UCSD-AML1 (cell line): ENCODE measurements at regions not wholly inside any gene's neighbourhood (a gene's known extent, or its start where the extent isn't known, plus 50 kb on each side); places are given as distances from the start of the nearest gene placed in this dataset.

Source experiments
- DNase-seq: peaks from one replicate; lab custom pipeline; 2025; ENCODE audit not compliant: unreplicated experiment; lab: John Stamatoyannopoulos, UW

DNA sequence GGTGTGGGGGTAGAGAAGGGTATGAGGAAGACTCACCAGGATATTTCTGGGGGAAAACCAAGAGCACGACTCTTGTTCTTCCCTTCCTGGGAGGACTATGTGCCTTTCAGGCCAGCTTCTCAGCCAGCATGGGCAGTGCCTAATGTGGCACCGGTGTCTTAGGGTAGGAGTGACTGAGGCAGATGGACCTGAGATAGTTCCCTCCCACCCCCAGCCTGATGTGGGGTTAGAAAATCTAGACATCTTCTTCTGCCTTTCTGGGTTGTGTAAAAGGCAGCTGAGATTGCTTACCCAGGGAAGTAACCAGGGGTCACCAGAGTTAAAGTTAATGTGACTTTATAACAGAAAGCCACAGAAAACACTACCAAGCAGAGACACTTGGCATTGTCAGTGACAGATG, 127.3 kb downstream of the TMA16 start:
- DNase-seq, result no peak

- DNase-seq, result no peak
Measured at GRCh38 chr4:163622379-163623035, 128.0 kb downstream of the TMA16 start.

DNA sequence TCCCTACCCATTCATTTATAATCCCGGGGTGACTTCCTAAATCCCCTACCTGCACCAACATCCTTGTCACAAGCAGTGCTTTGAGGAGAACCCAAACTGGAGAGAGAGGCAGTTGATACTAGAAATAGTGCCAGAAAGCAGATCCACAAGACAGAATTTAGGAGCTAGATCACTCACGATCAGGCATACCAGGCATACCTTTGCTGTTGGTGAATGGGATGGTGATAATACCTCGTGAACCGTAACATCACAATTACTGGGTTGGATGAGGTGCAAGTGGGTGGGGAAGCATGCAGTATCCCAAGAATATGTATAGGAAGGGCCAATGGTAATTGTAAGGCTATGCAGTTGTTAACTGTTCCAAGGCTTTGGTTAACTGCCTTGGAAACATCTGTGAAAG, 129.3 kb downstream of the TMA16 start:
- DNase-seq, result no peak

DNA sequence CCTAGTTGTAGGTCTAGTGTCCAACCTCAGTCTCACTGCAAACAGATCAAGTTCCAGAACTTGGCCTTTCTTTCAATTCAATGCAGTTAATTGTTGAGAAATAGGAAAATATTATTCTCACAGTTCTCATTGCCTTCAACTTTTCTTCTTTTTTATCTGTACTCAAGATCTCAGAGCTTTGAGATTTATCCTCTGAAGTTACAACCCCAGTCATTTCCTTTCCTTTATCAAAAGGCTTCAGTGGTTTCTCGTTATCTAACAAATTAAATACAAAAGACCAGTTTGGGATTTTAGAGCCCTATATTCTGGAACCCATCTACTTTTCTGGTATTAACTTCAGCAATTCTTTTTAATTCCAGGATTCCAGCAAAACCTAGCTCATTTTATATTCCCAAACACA, 130.2 kb downstream of the TMA16 start:
- no peak for DNase-seq

- no peak for DNase-seq
Measured at GRCh38 chr4:163631288-163631687, 136.8 kb downstream of the TMA16 start.

DNA sequence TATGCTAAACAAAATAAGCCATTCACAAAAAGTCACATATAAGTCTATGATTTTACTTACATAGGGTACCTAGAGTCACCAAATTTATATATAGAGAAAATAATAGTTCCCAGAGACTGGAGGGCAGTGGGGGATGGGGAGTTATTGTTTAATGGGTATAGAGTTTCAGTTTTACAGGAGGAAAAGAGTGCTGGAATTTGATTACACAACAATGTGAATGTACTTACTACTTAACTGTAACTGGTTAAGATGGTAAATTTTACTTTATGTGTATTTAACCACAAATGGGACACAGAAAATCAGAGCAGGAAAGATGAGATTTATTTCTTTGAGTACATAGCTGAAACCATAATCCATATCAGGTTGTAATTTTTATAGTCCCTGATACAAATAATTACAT, 144.4 kb downstream of the TMA16 start:
- no peak for DNase-seq

DNA sequence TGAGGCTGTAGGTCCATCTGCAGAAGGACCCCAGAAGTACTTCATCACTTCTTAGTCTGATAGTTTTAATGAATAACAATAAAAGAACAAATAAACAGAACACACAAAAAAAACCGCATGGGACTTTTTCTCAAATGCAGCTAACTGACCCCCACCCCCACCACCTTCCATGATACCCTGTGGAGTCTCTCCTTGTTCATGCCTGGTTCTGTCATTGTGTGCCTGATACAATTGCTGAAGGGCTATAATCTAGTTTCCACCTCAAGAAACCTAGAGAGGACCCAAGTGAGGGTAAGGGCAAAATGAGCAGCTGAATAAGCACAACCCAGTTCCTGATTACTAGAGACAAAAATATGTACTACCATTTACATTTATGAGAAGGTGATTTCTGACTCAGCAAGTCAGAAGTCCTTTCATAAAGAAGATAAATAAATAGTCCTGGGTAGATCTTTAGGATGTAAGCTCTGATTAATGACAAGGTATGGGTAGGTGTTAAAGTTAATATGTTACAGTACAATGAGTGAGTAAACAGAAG, 155.1 kb downstream of the TMA16 start:
- no peak for DNase-seq

DNA sequence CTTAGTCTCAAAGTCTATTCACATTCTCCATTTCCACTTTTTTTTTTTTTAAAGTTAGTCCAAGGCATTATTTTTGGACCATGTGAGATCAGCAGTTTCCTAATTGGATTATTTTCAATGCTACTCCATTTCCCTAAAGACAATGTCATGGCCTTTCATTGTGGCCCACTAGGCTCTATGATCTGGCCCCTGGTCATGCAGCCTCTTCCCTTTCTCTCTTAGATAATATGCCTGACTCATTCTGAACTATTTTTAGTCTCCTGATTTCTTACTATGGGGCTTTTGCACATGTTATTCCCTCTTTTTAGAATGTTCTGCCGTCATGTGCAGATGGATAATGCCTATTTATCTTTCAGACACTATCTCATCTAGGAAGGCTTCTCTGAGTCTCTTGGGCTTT, 157.3 kb downstream of the TMA16 start:
- DNase-seq, result no peak

DNA sequence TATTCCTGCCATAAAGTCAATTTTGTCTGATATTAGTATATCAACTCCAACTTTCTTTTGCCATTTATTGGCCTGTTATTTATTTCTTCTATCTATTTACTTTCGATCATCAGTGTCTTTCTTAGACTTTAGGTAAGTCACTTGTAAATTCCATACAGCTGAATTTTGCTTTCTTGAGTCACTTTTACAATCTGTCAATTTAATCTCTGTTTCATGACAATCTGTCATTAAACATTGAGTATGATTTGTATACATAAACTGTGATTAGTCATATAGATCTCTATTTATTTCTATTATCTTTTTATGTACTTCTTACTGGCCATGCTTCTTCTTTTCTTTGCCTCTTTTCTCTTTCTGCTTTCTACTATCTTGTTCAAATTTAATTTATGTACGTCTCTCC, 160.1 kb downstream of the TMA16 start:
- no peak for DNase-seq

- DNase-seq, result no peak
Measured at GRCh38 chr4:163660636-163661035, 166.1 kb downstream of the TMA16 start.

GRCh38 chr4:163662768-163663167, 168.3 kb downstream of the TMA16 start:
- no peak for DNase-seq

DNA sequence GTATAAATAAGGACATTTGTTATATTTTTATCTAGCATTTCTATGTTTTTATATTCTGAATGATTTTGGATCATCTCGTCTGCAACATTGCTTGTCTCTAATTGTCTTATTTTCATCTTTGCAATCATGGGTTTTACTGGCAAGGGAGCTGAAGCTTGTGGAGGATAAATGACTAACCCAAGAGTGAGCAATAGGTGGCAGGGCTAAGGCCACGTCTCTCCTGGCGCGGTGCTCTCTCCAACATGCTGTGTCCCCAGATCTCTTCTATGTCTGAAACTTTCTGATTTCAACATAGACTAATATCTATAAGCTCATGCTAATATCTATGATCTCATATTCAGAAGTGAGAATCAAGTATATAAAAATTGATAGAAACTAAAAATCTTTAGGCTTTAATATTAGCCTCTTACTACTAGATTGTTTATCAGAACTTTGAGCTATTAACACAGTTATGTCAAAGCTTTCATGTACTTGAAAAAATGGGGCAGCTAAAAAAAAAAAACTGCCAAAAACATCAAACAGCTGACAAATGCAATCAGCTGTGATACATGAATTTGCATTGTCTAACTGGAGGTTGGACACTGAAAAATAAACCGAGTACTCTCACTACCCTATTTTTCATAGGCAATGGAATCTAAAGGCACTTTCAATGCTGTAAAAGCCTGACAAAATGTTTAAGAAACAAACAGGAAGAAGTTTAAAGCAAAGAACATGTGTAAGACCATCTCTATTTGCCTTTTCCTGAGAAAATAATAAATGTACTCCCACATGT, 169.2 kb downstream of the TMA16 start:
- no peak for DNase-seq

DNA sequence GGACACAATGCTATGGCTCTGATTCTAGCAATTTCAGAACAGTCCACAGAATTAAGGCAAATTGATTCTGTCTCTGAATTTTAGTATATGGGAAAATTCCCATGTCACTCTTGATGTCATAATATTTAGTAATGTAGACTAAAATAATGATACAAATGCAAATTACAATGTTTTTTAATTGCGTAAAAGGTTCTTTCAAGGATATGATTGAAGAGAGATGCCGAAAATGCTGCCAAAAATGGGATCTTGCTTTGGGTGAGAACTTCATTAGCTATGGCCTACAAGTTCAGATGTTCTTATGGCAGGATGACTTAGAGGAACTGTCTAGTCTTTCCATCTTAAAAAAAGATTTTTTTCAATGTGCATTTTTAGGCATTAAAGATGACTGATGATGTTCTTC, 170.6 kb downstream of the TMA16 start:
- no peak for DNase-seq

DNA sequence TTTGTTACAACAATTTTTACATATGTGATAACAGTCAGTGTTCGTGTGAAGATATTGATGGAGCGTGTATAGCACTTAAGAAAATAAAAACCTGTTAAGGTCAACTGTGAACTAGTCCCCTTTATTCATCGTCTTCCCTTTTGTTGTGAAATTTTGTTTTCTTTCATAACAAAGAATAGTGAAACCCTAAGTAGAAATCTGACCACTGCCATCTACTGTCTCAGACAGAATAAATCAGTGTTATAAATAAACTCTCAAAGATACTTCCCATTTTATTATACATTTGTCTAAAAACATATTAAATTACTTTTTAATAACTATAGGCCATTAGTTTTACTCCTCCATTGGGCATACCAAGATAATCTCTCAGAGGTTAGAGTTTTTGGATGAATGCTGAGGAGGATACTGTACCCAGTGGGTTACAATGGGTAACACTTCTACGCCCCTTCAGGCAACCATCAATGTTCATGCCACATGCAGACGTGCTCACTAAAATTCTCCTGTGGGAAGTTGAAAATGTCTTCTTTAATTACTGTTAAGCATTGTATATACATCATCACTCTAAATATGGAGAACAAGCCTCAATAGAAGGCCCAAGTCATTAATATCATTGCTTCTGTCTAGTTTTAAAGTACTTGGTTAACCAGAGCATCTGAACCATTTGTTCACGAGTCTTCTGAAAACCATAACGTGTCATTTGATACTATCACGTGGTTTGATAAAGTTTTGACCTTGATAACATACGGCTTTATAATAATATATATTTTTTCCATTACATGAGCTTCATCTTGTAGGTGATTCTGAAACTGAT, 171.2 kb downstream of the TMA16 start:
- DNase-seq, result no peak

DNA sequence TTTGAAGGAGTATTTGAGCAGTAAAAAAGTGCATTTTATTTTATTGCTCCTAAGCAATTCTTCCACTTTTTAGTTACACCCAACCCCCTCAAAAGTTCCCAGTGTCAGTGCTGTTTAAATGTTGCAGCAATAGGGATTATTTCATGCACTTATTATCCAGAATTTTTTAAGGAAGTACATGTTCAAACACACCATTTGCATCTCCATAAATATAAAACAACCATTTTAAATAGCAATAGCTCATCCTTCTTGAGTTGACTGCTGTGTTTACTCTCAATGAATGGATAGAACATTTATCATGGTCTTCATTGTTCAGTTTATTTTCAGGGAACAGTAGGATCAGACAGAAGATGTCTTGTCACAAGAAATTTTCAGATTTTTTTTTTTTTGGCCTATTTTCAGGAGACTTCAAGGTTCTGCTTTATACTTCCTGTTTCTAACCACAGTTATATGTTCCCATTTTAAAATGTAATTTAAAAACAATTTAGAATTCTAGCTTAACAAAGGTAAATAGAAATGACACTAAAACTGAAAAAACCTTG, 171.9 kb downstream of the TMA16 start:
- DNase-seq, result no peak

- DNase-seq, result no peak
Measured at GRCh38 chr4:163672751-163673150, 178.3 kb downstream of the TMA16 start.

GRCh38 chr4:163673848-163674697, 179.6 kb downstream of the TMA16 start:
- peak; percentile 9 for DNase-seq

DNA sequence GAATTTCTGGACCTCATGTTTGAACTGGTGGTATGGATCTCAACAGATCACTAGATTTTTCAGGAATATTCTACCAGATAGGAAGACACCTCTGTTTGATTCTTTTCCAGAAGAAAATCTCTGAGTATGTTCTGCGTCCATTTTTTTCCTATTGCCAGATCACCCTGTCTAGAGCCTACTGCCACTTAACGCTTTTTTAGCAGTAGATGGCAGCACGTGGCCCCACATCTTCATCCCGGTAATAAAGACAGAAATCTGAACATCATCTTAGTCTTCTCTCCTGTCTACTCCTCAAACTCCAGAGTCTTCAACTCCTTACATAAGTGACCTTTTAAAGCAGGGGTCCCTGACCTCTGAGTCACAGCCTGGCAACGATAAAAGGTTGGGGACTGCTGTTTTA, 184.7 kb downstream of the TMA16 start:
- DNase-seq, result peak; percentile 6

DNA sequence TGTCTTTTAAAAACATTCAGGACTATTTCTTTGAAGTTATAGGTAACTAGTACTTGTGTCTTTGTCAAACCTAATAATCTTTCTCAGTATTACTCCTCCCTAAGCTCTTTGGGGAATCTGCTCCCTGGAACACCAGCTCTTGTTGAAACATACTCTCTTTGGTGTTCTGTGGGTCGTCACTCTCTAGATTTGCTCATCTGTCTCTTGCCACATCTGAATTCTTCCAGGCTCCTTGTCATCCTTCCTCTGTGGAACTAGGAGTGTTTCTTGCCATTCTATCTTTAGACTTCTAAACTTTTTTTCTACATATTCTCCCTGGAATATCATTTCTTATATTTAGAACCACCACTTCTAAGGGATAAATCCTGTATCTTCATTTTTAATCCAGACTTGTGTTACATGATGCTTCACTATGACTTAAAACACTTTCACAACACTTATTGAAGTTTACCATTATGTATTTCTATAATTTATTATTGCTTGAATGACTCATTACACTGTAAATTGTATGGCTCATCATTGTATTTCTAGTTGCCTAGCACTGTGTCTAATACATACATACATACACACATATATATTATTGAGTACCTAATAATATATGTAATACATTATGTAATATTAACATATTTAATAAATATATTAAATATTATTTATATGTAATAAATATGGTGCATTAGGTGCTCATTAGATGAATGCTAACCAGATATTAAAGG, 186.1 kb downstream of the TMA16 start:
- DNase-seq, result no peak
